NCI-H2081 (cell line): ENCODE measurements at regions not wholly inside any gene's neighbourhood (a gene's known extent, or its start where the extent isn't known, plus 50 kb on each side); places are given as distances from the start of the nearest gene placed in this dataset.
"Not testable (repeated sequence)": the region's sequence is repeated elsewhere in the genome, so short reads cannot be mapped to it uniquely, and the experiment has no call there.

Experiments
- DNase-seq, 2 experiments: peaks; one replicate each; lab custom pipeline; 2025; lab: John Stamatoyannopoulos, UW

DNA sequence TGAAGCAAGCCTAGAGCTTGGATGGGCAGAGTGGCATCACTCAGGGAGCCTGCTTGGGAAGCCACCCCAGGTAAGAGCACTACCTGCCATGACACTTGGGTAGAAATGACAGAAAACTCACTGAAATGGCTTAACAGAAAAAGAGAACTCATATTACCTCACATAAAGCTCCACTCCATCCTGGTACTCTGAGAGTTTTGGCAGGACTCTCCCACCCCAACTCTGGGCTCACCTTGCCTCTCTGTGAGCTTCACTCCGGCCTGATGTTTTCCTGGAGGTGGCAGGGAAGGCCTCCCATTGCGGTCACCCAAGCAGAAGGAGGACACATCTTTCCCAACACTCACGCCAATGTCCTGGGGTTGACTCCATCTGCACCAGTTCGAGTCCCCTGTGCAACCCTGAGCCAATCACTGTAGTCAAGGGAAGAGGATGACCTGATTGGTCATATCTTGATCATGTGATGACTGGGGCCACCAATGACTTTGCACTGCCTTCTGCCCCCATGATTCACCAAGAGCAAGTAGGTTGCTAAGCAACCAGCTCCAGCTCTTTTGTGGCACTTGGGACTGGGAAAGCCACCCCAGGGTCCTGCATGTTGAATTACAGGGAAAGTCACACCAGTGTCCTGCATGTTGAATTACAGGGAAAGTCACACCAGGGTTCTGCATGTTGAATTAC, 446.1 kb upstream of the SULF2 start:
- no peak for DNase-seq

DNA sequence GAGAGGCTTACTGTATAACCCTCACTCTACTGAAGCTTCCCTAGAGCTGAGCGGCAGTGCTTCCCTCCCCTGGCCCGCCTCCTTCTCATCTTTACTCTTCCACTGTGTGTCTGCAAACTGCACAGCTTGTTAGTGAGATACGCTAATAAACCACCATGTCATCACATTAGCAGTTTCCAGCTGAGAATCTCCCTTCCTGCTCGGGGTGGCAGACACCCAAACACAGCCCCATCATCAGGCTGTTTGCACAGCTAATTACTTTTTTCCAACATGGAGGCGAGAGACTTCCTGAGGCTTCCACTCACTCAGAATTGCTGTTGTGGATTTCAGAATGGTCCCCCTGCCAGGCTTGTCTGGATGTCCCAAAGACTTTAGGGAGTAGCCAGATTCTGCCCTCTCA, 444.9 kb upstream of the SULF2 start:
- DNase-seq = peak; percentile 33 to 71

DNA sequence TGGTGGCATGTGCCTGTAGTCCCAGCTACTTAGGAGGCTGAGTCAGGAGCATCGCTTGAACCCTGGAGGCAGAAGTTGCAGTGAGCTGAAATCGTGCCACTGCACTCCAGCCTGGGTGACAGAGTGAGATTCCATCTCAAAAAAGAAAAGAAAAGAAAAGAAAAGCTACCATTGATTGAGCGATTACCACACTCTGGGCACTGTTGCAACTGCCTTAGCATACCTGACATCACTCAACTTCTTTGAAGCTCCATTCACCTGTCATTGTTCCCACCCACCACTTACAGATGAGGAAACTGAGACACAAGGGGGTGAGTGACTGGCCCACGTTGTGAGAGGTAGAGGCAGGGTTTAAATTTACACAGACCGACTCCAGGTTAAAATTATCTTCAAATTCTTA, 442.1 kb upstream of the SULF2 start:
- no peak for DNase-seq

DNA sequence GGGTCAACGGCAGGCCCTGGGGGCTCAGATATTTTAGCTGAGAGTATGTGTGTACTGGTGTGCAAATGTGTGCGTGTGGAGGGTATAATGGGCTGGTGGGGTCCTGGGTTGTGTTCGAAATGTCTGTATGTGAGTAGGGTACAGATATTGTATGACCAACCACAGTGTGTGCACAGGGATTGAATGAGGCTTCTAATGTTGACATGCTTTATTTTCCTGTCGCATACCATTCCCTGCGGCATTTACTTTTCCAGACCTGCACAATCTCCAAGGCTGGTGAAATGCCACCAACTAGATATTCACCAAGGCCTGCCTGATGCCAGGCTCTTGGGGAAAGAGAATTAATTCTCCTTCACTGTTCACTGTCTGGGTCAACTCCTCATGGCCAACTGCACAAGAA, 441.4 kb upstream of the SULF2 start:
- no peak for DNase-seq

DNA sequence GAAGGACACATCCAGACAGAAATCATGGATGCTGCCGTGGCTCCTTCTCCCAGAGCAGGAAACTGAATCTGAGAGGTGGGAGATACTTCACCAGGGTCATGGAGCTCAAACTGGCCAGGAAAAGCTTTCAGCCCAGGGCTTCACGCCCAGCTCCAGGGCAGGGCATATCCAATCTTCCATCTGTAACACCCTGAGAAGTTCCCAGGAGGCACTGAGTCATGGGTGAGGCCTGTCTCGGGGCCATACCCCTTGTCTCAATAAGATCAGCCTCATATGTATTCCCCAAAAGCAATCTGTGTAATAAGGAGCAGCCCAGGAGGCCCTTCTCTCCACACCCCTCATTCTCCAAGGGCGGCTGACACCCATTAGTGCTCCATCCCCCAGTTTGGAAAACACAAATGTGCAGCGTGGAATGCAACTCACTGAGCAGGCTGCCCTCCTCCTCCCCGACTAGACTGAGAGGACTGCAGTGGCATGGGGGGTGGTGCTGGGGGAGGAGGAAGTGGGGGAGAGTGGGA, 439.3 kb upstream of the SULF2 start:
- DNase-seq = no peak

DNA sequence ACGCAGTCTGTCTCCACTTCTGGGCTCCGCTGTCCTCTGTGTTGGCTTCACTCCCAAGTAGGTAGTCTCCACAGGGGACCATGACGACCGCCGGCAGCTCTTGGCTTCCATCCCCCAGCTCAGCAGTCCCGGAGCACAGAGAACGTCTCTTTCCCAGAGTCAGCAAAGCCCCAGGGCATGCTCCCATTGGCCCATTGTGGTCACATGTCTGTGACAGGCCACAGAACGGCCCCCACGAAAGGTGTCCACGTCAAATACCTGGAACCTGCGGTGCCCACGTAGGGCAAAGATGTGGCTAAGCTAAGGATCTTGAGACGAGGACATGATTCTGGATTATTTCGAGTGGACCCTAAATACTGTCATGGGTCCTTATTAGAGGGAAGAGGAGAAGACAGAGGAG, 438.4 kb upstream of the SULF2 start:
- DNase-seq = no peak

DNA sequence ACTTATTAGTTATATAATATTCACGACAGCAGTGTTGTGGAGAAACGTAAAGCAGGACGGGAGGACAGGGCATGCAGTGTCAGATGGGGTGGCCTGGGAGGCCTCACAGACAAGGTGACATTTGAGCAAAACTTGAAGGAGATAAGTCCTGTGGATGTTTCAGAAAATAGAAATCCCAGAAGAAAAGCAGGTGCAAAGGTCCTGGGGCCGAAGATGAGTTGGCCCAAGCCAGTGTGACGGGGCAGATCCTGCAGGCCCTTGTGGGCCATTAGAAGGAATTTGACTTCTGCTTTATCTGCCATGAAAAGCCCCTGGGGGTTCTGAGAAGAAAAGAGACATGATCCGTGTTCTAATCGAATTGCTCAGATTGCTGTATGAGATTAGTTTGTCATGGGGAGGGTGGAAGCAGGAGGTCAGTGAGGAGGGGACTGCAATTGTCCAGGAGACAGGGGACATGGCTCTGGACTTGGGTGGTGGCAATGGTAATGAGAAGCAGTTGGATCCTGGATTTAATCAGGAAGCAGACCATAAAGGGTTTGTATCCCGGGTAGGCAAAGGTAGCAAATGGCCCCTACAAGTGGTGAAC, 437.4 kb upstream of the SULF2 start:
- no peak for DNase-seq

DNA sequence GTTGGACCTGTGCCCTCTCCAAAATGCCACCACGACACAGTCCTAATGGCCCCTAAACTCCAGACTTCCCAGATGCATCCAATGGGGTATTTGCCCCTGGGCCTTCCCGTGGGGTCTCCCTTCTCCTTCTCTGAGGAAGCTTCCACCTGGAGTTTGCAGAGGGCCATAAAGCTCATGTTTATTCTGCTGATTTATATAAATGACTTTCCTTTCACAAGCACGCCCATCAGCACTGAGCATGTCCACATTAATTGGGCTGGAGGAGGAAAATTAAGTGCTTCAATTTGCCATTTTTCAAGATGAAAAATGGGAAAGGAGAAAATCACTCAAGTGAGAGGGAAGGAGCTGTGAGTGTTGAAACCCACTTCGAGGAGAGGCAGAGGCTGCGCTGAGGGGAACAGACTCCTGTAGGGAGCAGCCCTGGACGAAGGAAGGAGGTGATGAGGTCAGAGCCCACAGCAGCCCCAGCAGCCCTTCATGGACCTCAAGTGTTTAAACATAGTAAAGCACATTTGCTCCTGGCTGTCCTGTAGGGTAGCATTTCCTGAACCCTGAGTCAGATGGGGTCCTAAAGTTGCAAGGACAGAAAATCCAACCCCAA, 434.9 kb upstream of the SULF2 start:
- DNase-seq = no peak

DNA sequence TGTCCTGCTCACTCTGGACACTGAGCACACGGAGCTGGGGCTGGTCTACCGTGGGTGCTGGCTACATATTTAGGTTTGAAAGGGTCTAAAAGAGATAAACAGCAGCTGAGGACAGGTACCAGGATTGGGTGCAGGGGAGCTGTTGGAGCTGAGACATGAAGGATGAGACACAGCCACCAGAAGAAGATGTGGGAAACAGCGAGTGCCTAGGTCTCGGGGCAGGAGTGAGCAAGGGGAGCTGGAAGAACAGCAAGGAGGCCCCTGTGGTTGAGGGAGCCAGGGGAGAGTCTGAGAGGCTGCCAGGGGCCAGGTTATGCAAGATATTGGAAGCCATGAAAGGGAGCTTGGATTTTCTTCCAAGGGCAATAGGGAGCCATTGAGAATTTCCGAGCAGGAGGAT, 434.0 kb upstream of the SULF2 start:
- no peak for DNase-seq

DNA sequence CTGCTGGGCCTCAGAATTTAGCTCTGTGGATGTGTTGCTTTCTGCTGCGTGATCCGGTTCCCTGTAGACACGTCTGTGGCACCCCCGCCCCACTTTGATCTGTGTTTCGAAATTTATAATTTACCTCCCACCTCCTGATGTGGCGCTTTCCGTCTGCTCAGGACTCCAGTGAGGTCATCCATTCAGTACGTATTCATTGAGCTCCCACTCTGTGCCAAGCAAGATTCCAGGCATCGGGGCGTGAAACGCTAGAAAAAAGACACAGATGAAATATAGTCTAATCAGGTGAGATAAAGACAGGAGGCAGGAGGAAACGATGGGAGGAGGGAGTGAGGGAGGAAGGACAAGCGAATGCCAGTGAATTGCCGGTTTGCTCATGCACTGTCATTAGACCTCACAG, 431.9 kb upstream of the SULF2 start:
- no peak for DNase-seq

DNA sequence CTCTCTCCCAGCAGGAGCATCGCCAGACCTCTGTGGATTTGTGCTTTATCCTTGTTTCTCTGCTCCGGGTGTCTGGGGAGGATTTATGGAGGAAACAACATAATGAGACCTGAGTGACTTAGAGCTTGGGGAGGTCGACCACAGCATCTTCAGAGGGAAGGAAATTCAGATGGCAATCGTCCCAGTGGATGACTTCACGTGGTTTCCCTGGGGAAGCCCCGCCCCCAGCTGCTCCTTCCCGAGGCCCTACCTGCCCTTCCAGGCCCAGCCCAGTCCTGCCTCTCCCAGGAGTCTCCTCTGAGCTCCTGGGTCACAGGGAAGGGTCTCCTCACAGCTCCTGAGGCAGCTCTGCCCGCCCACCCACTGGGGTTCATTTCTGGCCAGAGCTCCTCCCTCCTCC, 430.3 kb upstream of the SULF2 start:
- no peak for DNase-seq

DNA sequence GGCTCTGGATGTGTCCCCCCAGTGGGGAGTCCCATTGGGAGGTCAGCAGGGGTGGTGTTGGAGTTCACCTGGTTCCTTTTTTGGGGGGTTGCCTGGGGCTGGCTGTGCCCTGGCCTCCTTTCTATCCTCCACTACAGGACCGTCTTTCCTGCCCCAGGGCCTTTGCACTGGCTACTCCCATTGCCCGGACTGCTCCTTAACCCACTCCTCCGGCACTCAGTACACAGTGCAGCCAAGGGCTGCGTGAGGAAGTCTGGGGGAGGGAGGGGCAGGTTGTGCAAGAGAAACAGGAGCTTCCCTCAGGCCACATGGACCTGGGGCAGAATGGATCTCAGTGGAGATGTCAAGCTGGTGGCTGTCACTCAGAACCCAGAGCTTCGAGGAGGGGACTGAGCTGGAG, 429.3 kb upstream of the SULF2 start:
- no peak for DNase-seq

DNA sequence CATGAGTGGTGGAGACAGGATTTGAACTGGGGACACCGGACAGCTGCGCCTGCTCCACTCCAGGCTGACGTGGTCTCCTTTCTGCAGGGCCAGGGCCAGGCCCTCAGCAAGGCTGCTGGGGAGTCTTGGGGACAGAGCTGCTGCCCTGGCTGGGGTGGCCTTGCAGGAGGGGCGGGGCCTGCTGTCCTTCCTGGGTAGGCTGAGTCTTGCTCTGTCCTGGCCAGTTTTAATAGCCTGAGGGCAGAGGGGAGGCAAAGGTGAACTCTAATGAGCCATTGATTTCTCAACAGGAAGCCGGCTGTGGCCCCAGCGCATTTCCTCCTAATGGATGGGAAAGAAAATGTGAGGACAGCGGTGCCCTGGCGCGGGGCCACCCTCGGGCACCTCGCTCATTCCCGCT, 428.4 kb upstream of the SULF2 start:
- not testable (repeated sequence) for DNase-seq

DNA sequence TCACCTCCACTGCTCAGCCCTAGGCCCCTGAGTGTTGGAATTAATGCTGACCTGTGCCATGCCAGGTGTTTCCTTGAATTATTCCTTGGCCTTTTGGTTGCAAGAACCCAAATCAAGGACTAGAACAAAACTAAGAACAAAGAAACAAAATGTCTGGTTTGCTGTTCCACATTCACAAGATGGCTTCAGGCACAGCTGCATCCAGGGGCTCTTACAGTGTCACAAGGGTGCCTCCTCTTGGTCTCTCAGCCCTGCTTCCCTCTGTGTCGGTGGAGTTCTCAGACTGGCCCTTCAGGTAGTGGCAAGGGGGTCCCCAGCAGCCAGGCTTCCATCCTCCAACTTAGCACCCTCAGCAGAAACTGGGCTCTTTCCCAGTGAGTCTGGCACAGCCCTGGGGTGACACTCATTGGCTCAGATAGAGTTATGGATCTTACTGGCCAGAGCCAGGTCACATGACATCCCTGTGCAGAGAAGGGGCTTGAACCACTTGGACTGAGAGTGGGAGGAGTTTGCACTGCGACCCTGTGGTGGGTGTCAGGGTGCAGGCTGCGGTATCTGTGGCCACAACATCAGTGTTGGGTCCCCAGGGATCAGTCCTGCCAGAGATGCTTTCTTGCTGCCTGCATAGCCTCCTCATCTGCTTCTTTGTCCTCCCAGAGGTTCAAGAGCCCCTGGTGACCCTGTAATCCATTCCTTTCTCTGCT, 427.7 kb upstream of the SULF2 start:
- DNase-seq = no peak

DNA sequence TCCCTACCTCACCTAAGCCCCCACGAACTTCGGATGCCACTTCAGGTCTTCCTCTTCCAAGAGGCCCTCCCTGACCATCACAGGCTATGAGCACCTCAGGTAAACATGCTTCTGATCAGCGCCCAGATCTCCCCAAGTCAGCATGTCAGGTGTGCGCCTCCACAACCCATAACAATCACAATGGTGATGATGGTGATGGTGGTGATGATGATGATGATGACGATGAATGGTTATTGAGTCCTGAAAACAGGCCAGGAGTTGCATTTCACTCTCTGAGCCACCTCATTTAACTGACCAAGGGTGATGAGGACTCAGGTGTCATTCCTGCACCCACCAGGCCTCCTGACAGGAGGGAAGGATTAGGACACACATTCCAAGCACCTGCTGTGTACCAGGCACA, 426.6 kb upstream of the SULF2 start:
- DNase-seq = no peak

DNA sequence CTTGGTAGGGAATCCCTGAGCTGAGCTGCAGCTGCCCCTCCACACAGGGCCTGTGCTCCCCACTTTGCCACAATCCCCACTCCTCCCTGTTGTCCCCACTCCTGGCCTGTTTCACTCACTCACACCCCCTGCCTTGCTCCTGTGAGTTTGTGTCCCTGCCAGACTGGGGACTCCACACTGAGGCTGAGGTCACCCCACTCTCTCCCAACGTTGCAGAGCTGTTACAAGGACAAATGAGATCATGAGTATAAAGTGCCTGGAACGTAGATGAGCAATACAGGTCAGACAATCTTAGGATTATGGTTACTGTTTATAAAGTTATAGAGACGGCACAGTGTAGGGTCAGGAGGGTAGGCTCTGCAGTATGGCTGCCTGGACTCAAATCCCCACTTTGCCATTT, 426.0 kb upstream of the SULF2 start:
- DNase-seq = no peak

DNA sequence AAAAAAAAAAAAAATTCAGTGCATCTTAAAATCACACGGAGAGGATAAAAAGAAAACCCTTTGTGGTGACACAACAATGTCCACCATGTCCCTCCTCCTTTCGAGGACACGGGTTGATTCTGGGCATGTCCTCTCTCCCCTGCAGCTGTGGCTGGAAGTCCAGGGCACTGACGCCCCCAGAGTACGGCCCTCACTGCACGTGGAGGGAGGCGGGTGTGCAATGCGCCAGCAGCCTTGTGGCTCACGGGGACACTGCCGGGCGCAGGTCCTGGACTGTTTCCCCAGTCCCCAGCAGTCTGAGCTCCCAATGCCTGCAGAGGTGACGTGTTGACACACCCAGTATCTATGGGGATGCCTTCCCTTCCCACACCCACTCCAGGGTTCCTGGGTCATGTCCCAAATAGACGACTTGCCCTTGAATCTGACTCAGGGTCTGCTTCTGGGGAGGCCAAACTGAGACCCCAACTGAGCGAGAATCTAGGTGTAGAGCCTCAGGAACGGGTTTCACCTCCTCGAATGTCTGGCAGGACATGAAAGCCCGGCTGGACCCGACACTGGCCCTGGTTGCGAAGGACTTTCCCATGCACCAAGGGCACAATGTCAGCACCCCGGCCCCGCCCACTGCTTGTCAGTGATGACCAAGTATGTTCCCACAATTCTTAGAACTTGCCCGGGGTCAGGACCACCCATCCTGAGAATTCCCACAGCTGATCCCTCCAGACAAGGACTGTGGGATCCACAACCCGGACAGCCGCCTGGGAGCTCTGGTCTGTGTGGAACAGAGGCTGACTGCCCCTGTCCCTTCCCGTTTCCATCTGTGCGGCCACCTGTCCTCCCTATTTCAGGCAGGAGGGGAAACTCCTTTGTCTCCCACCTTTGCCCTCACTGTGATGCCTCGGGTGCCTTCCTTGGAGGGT, 425.1 kb upstream of the SULF2 start:
- no peak for DNase-seq

DNA sequence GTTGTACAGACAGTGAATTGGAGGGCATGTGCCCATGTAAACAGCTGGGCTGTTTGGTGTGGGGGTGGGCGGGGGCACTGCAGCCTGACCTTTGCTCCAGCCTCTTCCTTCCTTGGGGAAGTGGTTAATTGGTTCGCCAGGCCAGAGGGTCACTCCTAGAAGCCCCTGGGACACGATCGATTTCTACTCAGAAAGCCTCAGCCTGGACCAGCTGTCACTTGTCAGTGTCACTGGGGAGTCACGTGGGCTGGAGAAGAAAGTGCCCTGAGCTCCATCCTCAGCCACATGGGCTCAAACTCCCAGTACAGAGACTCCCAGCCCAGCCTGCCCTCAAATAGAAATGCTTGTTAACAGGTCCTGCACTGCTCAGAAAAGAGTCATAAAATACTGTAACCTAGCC, 423.8 kb upstream of the SULF2 start:
- no peak for DNase-seq

DNA sequence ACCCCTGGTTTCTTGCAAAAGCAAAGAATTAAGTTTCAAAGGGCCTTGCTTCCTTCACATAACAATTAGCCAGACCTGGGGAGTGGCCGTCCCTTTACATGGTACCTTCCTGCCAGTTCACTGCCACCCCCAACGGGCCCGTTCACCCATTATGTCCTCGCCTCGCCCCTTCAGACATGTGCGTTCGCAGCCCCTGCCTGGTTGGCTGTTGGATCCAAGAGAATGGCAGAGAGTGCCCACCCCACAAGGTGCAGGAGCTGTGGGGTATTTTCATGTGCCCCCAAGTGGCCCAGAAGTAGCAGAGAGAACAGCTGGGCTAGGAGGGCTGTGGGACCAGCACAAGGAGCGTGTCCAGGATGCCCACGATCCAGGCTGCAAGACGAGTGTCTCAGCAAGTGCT, 422.9 kb upstream of the SULF2 start:
- no peak for DNase-seq

DNA sequence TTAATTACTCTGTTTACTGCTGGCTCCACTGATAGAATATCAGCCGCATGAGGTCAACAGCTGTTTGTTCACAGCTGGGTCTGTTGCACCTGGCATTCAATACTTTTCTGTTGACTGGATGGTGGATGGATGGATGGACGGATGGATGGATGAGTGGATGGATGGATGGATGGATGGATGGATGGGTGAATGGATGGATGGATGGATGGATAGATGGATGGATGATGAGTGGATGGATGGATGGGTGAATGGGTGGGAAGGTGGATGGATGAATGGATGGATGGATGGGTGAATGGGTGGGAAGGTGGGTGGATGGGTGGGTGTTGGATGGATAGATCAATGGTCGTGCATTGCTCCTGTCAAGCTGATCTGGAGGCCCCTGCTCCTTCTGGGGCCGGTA, 422.2 kb upstream of the SULF2 start:
- DNase-seq = no peak

DNA sequence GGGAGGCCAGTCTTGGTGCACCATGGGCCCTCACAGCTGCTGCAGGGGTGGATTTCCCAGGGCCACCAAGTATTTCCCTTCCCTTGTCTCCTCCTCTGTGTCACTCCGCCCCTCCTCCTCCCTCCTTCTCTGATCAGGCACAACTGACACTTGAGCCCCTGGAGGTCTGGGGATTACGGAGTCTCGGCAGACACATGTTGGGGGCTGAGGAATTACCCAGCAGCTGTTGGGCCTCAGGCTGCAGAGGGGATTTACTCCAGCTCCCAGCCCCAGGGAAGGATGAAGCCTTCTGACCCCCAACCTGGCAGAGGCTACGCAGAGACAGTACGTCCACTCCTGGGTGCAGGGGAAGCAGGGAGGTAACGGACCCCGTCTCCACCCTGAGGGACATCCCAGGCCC, 420.5 kb upstream of the SULF2 start:
- DNase-seq = no peak

DNA sequence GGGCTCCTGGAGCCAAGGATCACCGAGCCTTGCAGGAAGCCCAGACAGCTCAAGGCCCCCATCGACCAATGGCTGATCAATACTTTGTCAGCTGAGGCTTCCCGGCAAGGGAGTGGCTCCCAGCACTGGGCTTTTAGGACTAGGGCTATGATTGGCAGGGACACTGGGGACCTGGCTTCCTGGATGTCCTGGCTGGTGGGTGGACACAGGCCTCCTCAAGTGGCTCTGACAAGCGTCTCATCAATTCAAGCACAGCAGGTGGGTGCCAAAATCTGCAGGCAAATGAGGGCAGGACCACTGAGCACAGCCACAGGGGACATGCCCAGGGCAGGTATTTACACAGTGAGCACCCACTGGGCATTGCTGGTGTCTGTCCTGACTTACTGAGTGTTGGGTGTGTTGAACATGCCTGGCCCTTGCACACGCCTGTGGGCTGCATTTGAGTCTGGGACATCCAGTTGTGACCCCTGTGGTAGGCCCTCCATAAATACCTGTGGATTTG, 420.1 kb upstream of the SULF2 start:
- DNase-seq = no peak
